ENCODE measurements at regions not wholly inside any gene's neighbourhood (a gene's known extent, or its start where the extent isn't known, plus 50 kb on each side); places are given as distances from the start of the nearest gene placed in this dataset.

DNA sequence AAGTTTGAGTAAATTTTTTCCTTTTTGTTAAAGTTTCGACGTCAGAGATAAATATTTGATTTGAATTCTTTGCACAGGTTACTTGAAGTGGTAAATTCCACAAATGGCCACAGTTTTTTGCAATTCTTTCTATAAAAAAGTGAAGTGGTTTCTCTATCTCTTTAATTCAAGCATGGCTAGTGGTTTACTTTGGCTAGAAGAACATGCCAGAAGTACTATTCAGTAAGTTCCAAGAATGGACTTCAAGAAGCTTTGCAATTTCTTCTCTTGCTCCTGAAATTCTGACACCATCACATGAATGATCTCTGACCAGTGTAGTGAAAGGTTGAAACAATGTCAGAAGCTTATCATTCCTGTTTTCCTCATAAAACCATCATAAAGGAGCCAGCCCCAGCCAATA lies 55.7 kb upstream of the RNPC3 start:
- no peak for TF ChIP-seq CTCF (conservative IDR thresholded peaks at IDR 0.05; ENCODE audit: low read depth, low read length)
- no peak overlapping the region for H3K4me3 ChIP-seq (ENCODE audit: low read depth, low read length)
- DNase-seq (ENCODE audit: low read depth), result no peak

DNA sequence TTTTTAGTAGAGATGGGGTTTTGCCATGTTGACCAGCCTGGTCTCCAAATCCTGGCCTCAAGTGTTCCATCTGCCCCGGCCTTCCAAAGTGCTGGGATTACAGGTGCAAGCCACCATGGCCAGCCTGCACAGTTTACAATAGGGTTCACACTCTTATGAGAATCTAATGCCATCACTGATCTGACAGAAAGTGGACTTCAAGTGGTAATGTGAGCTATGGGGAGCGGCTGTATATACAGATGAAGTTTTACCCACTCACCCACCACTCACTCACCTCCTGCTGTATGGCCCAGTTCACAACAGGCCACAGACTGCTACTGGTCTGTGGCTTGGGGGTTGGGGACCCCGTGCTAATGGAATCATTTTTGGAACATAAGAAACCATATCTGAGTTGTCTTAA lies 58.4 kb upstream of the RNPC3 start:
- DNase-seq (ENCODE audit: low read depth), result no peak
- no peak for TF ChIP-seq CTCF (conservative IDR thresholded peaks at IDR 0.05; ENCODE audit: low read depth, low read length)
- no peak overlapping the region for H3K4me3 ChIP-seq (ENCODE audit: low read depth, low read length)

- peak; percentile 54 for TF ChIP-seq CTCF (conservative IDR thresholded peaks at IDR 0.05; ENCODE audit: low read depth, low read length)
Observed at GRCh38 chr1:103461161-103462105, 64.1 kb upstream of the RNPC3 start.

DNA sequence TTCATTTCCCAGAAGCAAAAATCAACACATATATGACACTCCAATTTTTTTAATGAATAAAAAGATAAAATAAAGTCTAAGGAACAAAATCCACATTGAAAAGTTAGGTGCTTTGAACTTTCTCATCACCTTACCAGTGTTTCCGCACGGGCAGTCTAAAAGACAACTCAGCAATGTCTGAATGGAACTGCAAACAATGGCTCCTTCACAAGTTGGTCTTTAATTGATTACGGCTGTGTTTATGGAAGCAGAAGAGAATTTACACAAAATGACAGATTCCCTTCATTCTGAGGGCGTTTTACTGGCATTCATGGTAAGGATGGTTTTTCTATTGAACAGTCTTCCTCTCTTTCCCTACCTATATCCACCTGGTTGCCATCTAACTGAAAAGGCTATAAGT lies 65.0 kb upstream of the RNPC3 start:
- H3K4me3 ChIP-seq (ENCODE audit: low read depth, low read length), result no peak overlapping the region
- DNase-seq (ENCODE audit: low read depth), result no peak
- TF ChIP-seq CTCF (conservative IDR thresholded peaks at IDR 0.05; ENCODE audit: low read depth, low read length), result no peak

More at GRCh38 chr1:103461161-103462105, 64.1 kb upstream of the RNPC3 start:
- H3K4me3 ChIP-seq (ENCODE audit: low read depth, low read length), result no peak overlapping the region
- peak; percentile 66 for DNase-seq (ENCODE audit: low read depth)

- TF ChIP-seq CTCF (conservative IDR thresholded peaks at IDR 0.05; ENCODE audit: low read depth, low read length), result no peak
- H3K4me3 ChIP-seq (ENCODE audit: low read depth, low read length), result no peak overlapping the region
- no peak for DNase-seq (ENCODE audit: low read depth)
Observed at GRCh38 chr1:103459346-103459745, 66.2 kb upstream of the RNPC3 start.

- TF ChIP-seq CTCF (conservative IDR thresholded peaks at IDR 0.05; ENCODE audit: low read depth, low read length), result no peak
- no peak overlapping the region for H3K4me3 ChIP-seq (ENCODE audit: low read depth, low read length)
- DNase-seq (ENCODE audit: low read depth), result no peak
Observed at GRCh38 chr1:103457886-103458455, 67.5 kb upstream of the RNPC3 start.

Measured in choroid plexus epithelial cell (primary cell).